ENCODE measurements at regions not wholly inside any gene's neighbourhood (a gene's known extent, or its start where the extent isn't known, plus 50 kb on each side); places are given as distances from the start of the nearest gene placed in this dataset.

DNA sequence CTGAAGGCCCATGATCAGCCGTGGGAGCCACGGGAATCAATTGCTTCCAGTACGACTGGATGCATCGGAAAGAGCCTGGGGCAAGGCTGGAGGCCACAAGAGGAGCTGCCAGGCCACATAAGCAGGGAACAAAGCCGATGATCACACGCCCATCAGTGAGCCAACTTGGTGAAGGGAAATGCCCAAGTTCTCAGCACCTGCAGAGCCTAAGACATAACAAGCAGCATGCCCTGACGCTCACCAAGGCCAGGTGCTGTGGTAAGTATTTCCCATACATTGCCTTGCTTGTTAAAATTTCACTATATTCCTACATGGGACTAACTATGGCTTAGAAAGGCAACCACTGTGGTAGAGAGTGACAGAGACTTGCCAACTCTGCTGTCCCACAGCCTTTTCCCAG is 555.9 kb downstream of the BCL11B start:
- no peak for ATAC-seq
- intact Hi-C loops (cut with DNase I) = no loop called here
- no peak for DNase-seq (ENCODE audit: missing footprints)

DNA sequence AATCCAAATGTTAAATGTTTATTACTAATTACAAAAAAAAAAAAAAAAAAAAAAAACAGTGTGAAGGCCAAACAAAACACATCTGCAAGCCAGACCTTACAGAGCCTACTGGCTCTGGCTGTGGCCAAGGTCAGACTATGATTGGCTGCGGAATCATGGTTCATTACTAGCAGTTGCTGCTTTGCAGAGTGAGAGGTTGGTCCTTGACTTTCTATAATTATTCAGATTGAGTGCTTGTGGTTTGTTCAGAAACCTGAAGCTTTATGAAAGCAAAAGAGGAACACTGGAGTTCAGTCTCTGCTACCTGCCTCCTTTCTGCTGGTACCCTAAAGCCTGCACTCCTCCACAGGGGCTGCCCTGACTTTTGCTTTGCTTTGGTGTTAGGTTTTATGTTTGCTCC is 550.9 kb downstream of the BCL11B start:
- DNase-seq (ENCODE audit: missing footprints) (no peak), ATAC-seq (no peak)

DNA sequence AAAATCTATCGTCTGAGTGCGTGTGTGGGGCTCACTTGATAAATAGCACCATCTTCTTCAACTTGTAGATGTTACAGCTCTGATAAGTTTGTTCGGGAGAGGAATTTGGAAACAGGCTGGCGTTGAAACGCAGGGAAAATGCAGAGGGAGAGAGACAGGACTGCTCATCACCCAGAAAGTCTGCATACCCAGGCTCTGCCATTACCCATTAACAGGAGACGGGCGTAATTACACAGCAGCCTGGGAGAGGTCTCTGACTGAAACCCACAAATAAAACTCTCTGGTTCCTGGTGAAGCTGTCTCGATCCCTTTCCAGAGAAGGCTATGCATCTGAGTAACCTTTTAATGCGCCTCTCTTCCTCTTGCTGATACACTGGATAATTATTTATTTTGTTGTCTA is 547.3 kb downstream of the BCL11B start:
- intact Hi-C loops (cut with DNase I) = no loop called here
- DNase-seq (ENCODE audit: missing footprints) = no peak
- no peak for ATAC-seq

More for the DNA sequence above, 550.9 kb downstream of the BCL11B start:
- intact Hi-C loops (cut with DNase I) = no loop called here

DNA sequence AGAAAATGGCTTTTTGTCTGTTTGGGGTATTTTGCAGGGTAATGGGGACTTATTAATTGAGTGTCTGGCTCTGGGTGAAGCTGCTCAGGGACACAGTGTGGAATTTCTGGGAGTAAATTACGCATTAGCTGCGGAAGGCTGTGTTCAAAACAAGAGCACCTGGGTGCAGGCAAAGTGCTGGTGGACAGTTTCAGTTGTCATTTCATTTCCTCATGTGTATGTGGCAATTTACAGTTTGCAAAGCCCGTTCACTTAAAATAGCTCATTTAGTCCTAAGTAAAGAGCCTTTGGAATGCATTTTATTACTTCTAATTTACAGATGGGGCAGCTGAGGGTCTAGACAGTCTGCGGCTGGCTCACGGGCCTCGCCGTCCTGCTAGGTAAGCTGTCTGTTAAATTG is 546.8 kb downstream of the BCL11B start:
- intact Hi-C loops (cut with DNase I) = no loop called here
- DNase-seq (ENCODE audit: missing footprints) (no peak), ATAC-seq (no peak)

DNA sequence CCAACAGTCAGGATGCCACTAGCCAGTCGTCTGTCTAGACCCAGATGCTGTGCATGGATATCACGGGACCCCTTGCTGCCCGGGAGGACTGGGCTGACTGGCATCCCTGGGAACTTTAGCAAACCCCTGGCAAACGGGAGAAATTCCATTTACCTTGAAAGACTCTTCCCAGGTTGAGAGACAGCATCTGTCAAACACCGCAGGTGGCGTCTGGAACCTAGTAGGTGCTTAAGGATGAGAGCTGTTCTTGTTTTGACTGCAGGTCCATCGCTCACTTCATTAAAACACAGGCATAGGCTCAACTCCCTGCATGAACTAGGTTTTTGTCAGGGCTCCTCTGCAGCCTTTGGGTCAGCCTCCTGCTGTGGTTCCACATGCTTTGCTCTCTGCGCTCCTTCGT is 546.3 kb downstream of the BCL11B start:
- no peak for ATAC-seq
- DNase-seq (ENCODE audit: missing footprints) = no peak
- intact Hi-C loops (cut with DNase I) = no loop called here

DNA sequence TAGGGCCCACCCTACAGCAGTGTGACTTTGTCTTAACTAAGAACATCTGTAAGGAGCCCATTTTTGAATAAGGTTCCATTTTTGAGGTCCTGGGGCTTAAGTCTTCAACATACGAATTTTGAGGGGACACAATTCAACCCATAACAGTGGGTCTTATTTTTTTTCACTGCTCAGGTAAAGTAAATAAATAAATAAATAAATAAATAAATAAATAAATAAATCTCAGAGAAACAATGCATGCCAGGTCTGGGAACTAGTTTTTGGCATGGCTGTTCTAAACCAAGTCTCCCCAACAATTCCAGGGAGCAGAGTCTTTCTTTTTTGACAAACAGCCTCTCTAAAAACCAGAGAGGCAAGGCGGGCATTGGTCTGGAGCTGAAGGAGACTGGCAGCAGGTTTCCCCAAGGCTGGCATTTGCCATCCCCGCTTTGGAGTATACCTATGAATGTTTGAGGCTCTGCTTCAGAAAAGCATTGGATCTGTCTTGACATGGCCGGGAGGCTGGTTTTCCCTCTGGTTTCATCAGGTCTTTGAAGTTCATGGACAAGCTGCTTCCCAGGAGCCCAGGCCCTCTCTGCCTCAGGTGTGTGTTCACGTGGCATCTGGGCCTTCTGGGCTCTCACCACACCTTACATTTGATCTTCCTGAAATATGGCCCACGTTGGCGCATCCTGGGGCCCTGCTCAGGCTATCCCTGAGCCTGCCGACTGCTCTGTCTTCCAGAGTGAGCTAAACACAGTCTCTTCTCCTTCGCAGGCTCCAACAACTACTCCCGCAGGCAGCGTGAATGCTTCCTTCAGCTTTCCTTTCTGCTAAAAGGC is 545.2 kb downstream of the BCL11B start:
- no peak for DNase-seq (ENCODE audit: missing footprints)
- ATAC-seq = no peak
- intact Hi-C loops (cut with DNase I) = no loop called here

DNA sequence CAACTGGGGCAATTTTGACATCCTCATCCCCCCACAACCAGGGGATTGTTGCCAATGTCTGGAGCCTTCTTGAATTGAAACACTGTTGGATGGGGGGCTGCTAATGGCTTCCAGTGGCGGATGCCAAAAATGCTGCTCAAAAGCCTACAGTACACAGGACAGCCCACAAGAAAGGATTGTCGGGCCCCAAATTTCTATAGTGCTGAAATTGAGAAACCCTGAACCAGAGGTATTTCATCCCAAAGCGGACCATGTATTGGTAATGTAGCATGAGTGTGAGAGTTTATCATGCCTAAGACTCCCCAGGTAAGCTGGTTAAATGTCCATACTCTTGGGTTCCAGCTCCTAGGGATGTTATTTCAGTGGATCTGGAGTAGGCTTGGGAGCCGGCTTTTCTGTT is 544.0 kb downstream of the BCL11B start:
- DNase-seq (ENCODE audit: missing footprints) = no peak
- no peak for ATAC-seq
- intact Hi-C loops (cut with DNase I) = no loop called here

DNA sequence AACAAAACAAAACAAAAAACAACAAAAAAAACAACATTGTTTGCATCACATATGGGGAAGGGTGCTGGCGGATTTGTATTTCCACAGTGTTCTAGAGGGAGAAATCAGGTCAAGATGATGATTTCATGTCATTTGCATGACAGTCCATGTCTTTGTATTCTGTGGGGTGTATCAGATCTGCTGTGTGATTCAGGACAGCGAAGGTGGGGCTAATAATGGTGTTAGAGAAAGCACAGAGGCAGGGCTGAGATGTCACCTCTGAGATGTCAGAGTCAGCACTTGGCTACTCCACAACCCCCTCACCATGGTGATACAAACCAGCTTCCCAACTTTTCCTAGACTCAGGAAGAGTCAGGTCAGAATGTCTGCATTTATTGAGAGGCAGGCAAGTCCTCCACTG is 543.2 kb downstream of the BCL11B start:
- no peak for DNase-seq (ENCODE audit: missing footprints)
- ATAC-seq = no peak
- intact Hi-C loops (cut with DNase I) = no loop called here

DNA sequence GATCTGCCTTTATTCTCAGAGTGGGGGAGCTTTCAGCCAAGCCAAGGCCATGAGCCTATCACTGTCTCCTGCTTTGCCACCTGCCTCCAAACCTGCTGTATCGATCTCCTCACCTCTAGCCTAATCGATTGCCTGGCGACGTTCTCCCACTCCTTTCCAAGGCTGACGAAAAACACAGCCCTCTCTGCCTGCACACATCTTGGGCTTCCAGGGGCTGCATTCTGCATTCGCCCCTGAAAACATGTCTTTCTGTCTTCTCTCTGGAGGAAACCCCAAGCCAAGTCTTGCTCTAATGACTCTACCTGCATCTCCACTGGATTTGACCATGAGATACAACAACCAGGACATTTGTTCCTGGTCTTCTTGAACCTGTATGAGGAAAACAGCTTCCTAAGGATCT is 540.7 kb downstream of the BCL11B start:
- intact Hi-C loops (cut with DNase I) = no loop called here
- ATAC-seq (no peak), DNase-seq (ENCODE audit: missing footprints) (no peak)

DNA sequence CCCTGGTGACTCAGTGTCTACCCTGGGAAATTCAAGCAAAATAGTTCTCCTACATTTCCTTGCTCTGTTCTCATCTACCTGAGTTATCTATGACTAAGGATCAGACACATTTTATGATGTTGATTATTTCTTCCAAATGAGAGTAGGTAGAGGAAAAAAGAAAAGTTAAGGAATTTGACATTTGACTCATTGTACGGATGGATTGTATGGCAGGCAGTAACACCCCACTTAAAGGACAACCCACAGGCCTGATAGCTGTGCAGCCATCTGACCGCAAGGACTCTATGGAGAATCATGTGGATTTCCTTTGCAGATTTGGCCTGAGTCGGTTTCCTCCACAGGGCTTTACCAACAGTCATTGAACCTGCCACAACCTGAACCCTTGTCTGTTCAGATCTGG is 540.3 kb downstream of the BCL11B start:
- ATAC-seq (no peak), DNase-seq (ENCODE audit: missing footprints) (no peak)
- intact Hi-C loops (cut with DNase I) = no loop called here

DNA sequence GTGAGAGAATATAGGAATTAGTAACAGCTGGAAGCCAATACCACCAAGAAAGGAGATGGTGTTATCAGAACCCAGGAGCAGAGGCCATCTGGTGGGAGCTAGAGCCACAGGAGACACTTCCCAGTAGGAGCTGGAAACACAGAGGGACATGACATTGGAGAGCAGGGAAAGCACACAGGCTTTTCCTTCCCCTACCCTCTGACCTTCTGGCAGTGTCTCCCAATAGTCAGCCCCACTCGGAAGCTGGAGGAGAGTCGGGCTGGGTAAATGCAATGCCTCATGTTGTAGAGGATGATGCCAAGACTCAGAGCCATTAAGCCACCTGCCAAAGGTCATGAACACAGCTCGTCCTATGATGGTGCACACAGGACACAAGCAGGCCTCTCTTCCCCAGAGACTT is 538.5 kb downstream of the BCL11B start:
- ATAC-seq (no peak), DNase-seq (ENCODE audit: missing footprints) (no peak)
- intact Hi-C loops (cut with DNase I) = no loop called here

DNA sequence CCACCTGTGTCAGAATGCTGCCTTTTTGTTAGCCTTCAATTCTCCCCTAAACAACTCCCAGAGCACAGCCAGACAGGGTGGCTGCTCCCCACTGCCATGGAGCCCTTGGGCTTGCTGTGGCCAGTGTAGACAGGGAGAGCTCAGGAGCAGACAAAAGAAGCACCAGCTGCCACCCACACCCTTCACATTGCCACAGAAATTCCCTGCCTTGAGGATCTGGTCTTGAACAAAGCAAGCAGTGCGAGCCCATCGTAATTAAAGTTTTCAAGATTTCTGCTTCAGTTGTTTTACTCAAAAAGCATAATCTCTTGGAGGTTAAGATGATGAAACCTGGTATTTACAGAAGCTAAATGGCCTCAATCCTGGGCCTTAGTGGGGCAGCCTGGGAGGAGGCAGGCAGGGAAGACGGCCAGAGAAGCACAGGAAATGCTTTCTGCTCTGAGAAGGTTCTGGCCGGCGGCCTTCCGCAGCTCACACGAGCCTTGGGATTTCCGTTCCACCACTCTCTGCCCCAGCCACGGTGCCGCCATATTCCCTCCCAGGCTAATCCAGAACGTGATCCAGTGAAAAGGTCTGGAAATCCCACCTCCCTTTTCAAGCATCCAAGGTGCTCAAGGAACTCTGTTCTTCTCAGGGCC is 535.2 kb downstream of the BCL11B start:
- intact Hi-C loops (cut with DNase I) = no loop called here
- ATAC-seq = no peak
- DNase-seq (ENCODE audit: missing footprints) = no peak

DNA sequence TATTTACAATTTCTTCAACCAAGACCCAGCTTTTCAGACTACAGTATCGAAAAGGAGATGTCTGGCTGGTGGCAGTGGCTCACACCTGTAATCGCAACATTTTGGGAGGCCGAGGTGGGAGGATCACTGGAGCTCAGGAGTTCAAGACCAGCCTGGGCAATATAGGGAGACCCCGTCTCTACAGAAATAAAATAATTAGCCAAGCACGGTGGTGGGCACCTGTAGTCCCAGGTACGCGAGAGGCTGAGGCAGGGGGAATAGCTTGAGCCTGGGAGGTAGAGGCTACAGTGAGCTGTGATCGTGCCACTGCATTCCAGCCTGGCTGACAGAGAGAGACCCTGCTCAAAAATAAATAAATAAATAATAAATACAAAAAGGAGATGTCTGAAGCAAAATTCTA is 530.5 kb downstream of the BCL11B start:
- no peak for ATAC-seq
- DNase-seq (ENCODE audit: missing footprints) = no peak

DNA sequence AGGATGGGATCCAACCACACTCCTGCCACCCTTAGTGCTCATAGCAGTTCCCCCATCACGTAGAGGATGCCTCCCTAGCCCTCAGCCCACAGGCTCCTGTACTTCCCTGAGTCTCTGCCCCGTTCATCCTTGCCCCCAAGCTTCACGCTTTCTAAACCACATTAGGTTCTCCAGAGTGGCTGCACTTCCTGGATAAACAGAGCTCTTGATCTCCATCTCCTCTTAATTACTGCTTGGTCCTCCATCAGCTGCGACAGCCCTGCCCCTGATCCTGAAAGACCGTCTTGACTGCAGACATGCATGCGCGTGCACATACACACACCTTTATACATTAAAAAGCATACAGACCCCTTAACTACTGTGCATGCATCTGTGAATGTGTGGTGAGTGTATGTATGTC is 530.0 kb downstream of the BCL11B start:
- intact Hi-C loops (cut with DNase I) = no loop called here
- ATAC-seq (no peak), DNase-seq (ENCODE audit: missing footprints) (no peak)

More for the DNA sequence above, 530.5 kb downstream of the BCL11B start:
- intact Hi-C loops (cut with DNase I) = no loop called here

DNA sequence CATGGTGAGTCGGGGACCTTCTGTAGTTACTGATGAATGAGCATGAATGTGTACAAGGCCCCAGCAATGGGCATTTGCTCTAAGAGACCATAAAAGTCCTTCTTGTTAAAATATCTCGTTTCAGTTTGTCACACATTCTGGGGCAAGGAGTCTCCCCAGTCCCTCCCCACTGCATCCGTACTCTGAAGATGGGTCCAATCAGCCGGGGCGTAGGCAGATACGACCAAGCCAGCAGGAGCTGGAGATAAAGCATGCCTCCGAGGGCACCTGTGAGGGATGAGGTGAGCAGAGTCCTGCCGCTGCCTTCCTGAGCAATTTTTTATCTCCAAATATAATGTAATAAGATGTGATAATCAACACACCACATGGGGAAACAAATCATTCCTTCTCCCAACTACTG is 528.5 kb downstream of the BCL11B start:
- DNase-seq (ENCODE audit: missing footprints) (no peak), ATAC-seq (no peak)
- intact Hi-C loops (cut with DNase I) = no loop called here

DNA sequence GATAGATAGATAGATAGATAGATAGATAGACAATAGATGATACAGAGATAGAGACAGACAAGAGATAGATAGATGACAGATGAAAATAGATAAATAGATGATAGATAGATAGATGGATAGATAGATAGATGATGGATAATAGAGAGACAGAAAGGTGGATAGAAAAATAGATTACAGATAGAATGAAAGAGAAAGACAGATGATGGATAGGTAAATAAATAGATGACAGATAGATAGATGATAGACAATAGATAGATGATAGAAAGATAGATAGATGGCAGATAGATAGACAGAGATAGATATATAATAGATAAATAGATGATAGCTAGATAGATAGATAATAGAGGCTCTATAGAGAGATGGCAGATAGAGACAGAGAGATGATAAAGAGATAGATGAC is 523.0 kb downstream of the BCL11B start:
- DNase-seq (ENCODE audit: missing footprints) (no peak), ATAC-seq (no peak)
- intact Hi-C loops (cut with DNase I) = no loop called here

DNA sequence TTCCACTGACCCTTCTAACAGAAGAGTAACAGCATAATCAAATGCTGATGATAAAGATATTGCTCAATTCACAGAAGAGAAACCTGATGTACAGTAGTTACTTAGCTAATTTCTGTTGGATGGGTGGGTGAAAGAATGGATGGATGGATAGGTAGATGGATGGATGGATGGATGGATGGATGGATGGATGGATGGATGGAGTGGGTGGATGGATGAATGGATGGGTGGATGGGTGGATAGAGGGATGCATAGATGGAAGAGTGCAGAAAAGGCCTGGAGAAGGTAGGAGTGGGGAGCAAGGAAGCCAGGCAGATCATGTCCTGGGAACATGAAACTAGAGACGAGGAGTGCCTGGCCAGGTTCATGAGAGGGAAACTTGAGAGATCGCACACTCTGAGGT is 520.9 kb downstream of the BCL11B start:
- no peak for DNase-seq (ENCODE audit: missing footprints)
- intact Hi-C loops (cut with DNase I) = no loop called here
- no peak for ATAC-seq

DNA sequence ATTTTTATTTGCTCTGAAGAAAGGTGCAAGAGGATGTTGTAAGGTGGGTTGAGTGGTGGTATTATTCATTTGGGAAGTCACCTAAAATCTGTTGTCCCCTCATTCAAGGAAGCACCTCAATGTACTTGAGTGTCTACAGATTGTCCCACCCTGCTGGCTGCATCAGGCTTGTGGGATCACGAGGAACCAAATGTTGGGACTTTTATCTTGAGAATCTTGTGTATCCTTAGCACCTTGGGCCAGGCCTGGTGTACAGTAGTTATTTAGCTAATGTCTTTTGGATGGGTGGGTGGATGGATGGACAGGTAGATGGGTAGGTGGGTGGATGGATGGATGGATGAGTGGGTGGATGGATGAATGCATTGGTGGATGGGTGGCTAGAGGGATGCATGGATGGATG is 519.3 kb downstream of the BCL11B start:
- ATAC-seq (no peak), DNase-seq (ENCODE audit: missing footprints) (no peak)

DNA sequence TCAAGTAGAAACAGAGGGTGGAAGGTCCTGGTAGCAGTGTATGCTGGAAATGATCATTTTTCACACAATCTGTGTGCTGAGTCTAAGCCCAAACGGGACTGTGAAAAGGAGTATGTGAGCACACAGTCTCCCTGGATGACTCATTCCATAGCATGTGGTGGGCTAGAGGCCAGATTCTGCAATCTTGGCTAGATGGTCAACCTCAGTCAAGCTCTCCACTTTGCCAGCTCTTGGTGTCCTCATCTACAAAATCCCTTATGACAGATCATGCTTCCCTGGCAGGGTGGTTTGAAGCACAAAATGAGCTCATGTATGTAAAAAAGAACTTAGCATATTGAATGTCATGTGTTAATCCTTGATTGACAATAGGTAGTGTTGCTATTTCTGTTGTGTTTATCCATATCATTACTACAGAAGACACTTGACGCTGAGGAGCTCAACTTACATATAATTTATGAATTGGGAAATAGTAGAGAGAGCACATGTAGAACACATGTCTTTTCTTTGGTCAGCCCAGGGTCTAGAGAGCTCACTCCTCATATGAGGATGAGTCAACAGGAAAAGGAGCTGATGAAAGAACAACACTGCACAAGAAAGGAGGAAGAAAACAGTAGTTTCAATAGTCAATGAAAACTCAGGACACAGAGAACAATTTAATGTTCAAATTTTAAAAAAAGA is 517.5 kb downstream of the BCL11B start:
- ATAC-seq (no peak), DNase-seq (ENCODE audit: missing footprints) (no peak)
- intact Hi-C loops (cut with DNase I) = no loop called here

More for the DNA sequence above, 519.3 kb downstream of the BCL11B start:
- intact Hi-C loops (cut with DNase I) = no loop called here

DNA sequence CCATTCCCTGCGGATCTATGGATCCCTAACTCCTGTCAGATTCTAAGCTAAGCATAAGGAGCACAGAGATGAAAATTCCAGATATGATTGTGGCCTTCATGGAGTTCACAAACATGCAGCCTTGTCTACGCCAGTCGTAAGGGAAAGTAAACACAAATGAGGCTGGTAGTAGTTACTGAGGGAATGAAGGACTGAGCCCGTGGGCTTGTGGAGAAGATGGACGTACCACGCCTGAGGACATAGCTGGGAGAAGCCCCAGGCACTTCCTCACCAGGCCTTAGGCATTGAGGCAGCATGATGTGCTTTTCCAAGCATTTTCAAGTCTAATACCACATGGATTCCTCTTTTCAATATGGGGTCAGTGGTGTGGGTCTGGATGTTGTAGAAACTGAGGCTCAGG is 515.2 kb downstream of the BCL11B start:
- no peak for DNase-seq (ENCODE audit: missing footprints)
- no peak for ATAC-seq
- intact Hi-C loops (cut with DNase I) = no loop called here

Measured in Right ventricle myocardium inferior (tissue), 1 donor.